GM19239 (cell line): ENCODE measurements at regions not wholly inside any gene's neighbourhood (a gene's known extent, or its start where the extent isn't known, plus 50 kb on each side); places are given as distances from the start of the nearest gene placed in this dataset.
"Not testable (repeated sequence)": the region's sequence is repeated elsewhere in the genome, so short reads cannot be mapped to it uniquely, and the experiment has no call there.

ENCODE experiments used
- DNase-seq: peaks from one replicate; pipeline ENCODE4 v3.0.0; 2011; ENCODE audit warnings: low spot score; ENCODE audit not compliant: insufficient read length
- FAIRE-seq: peaks from 2 replicates; lab custom pipeline; 2011; peaks lifted over from hg19 to GRCh38; lab: Jason Lieb, UNC

GRCh38 chr4:160652790-160653189 is 1511.0 kb downstream of the FSTL5 start:
- DNase-seq (no peak), FAIRE-seq (no peak)

- FAIRE-seq (no peak), DNase-seq (no peak)
Observed at GRCh38 chr4:160675550-160675949, 1488.2 kb downstream of the FSTL5 start.

GRCh38 chr4:160685729-160686128 is 1478.1 kb downstream of the FSTL5 start:
- DNase-seq (no peak), FAIRE-seq (no peak)

DNA sequence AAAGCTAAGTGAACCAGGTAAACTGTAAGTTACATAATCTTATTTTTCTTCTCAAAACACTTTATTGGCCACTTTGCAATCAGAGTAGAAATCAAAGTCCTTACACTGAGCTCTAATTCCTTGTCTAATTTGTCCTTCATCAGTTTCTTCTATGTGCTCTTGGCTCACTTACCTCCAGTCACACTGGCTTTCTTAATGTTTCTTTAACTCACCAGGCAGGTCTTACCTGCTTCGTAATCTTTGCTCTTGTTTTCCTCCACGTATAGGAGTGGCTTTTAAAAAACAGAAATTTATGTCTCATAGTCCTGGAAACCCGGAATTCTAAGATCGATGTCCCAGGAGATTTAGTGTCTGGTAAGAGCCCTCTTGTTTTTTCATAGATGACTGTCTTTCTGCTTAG is 1462.1 kb downstream of the FSTL5 start:
- no peak for FAIRE-seq

DNA sequence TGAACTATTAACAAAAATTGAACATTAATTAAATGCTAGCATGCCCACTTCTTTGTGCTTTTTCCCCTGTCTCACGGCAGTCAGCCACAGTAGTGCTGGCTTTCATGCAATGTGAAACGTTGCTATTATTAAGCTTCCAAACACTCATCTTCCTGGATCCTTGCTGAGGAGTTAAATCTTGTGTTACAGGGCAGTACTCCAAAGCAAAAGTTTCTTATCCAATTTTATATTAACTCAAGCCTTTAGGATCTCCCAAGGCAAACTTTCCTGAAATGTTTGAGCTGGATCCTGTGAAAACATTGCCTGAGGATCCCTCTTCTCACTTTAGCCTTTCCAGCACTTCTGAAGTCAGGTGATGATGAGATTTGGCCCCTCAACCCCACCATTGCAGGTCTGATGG is 1454.8 kb downstream of the FSTL5 start:
- FAIRE-seq (no peak), DNase-seq (no peak)

More for the DNA sequence above, 1462.1 kb downstream of the FSTL5 start:
- no peak for DNase-seq

DNA sequence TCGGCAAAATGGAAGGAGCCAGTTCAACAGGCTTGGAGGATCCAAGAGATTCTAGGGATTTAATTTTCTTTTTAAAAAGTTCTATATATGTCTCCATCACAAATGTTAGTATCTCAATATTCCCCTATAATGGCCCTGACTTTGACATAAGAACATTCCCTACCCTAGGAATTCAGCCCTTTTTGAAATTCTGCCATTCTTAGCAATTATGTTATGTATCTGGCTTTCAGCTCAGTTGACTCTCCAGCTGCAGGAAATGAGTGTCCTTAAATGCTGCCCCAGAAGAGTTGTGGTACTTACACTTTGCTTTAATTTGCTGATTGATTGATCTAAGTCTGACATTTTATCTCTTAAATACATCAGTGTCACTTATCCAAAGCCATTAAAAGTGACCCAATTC is 1454.3 kb downstream of the FSTL5 start:
- DNase-seq (no peak), FAIRE-seq (no peak)

GRCh38 chr4:160716551-160716950 is 1447.2 kb downstream of the FSTL5 start:
- FAIRE-seq (no peak), DNase-seq (no peak)

- FAIRE-seq (no peak), DNase-seq (no peak)
Observed at GRCh38 chr4:160717848-160718247, 1446.0 kb downstream of the FSTL5 start.

GRCh38 chr4:160724063-160724462 is 1439.7 kb downstream of the FSTL5 start:
- DNase-seq (no peak), FAIRE-seq (no peak)

GRCh38 chr4:160745126-160745525 is 1418.7 kb downstream of the FSTL5 start:
- DNase-seq (no peak), FAIRE-seq (no peak)

DNA sequence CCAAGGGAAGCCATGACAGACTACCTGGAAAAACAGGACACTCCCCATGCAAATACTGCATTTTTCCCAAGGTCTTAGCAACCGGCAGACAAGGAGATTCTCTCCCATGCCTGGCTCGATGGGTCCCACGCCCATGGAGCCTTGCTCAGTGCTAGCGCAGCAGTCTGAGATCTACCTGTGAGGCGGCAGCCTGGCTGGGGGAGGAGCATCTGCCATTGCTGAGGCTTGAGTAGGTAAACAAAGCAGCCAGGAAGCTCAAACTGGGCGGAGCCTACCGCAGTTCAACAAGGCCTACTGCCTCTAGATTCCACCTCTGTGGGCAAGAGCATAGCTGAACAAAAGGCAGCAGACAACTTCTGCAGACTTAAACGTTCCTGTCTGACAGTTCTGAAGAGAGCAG is 1417.2 kb downstream of the FSTL5 start:
- FAIRE-seq, DNase-seq: not testable (repeated sequence)

GRCh38 chr4:160772668-160773067 is 1391.1 kb downstream of the FSTL5 start:
- FAIRE-seq (no peak), DNase-seq (no peak)

GRCh38 chr4:160795216-160795615 is 1368.6 kb downstream of the FSTL5 start:
- no peak for DNase-seq

DNA sequence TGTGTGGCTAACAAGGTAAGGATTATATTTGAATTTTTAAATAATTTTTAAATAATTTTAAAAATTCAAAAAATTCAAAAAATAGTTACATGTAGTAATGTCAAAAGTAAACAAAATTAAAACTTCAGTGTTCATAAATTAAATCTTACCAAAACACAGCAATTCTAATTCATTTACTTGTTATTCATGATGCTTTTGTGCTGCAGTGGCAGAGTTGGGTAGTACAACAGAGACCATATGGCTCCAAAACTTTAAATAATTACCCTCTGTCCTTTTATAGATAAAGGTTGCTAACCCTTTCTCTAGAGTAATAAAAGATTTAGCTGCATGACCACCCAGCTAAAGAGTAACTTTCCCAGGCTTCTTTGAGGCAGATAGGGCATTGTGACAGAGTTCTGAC is 1355.6 kb downstream of the FSTL5 start:
- no peak for FAIRE-seq

More at GRCh38 chr4:160795216-160795615, 1368.6 kb downstream of the FSTL5 start:
- FAIRE-seq, result no peak

GRCh38 chr4:160809576-160809975 is 1354.2 kb downstream of the FSTL5 start:
- no peak for DNase-seq
- FAIRE-seq, result no peak

More for the DNA sequence above, 1355.6 kb downstream of the FSTL5 start:
- DNase-seq, result no peak

- DNase-seq (no peak), FAIRE-seq (no peak)
Observed at GRCh38 chr4:160810424-160810823, 1353.4 kb downstream of the FSTL5 start.

DNA sequence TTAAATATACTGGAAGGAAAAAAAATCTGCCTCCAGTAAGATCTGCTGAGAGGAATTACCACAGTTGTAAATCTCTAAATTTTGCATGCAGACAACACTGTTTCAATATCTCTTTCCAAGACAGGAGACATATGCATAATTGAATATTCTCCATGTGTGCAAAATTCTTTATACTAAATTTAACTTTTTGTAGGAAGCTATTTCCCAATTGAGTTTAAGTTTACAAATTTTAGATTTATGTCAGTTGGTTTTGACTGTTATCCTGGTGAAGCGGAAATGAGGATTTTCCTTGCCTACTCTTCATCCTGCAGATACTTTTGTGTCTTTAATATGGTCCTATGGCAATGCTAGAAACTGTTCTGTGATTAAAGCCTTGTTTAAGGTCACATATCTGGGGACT is 1352.9 kb downstream of the FSTL5 start:
- FAIRE-seq, result no peak
- no peak for DNase-seq

DNA sequence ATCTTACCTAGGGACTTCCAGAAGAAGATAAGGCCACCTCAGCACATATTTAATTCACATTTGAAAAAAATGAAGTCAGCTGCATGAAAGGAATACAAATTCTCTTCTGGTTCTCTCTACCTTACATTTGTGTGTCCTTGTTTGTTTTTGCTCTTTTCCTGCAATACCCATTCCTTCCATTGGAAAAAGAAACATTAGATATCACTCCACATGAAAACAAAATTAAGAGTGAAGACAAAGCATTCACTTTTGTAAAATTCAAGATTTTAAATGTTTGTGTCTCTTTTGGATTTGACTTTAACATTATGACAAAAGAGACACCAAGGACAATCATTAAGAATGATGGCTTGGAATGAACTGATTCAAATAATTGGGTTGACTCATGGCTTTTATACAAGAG is 1351.8 kb downstream of the FSTL5 start:
- no peak for DNase-seq
- no peak for FAIRE-seq

DNA sequence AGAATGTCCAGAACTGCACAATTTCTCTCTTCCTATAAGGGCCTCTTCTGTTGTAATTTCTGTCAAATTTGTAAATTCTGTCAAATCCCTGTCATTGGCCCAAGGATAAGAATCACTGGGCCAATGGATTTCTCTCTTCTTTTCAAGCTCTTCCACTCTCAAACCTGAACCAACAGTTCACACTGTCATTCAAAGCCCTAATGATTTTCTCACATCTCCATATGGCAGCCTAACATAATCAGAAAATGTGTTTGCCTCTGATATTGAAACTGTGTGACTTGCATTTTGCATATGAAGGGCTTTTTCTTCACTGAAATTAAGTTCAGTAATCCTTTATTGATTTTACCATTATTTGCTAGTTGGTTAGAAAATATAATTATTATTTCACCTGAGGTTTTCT is 1349.1 kb downstream of the FSTL5 start:
- DNase-seq, result no peak

DNA sequence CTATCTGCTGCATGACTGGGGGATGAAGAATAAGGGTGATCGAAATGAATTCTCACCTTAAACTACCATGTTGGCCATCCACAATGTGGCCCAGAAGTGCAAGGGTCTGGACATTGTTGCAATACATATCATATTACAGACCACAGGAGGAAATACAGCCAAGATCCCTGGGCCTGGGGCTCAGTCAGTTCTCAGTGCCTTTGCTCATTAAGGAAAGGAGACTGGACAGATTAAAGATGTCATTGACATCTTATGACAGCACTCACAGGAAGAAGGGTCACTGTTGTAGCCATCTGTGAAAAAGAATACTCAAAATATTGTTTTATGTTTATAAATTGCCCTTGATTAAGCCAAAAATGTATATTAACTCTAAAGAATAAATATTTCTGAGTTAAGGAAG is 1345.2 kb downstream of the FSTL5 start:
- no peak for DNase-seq
- no peak for FAIRE-seq

More for the DNA sequence above, 1349.1 kb downstream of the FSTL5 start:
- FAIRE-seq, result no peak

DNA sequence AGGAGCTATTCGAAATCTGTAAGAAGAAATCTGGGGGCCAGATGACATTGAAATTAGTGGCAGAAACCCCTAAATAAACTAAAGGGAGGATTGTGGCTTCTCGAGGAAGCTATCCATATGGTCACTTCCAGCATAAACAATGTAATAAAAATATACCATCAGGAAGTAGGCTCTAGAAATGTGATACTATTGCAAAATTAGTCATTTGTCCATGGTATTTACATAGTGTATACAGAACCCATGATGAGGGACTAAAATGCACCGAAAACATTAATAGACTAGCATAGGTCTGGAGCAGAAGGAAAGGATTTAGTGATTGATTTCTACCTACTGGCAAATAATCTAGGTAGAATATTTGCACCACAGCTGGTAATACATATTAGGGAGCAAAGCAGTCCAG is 1344.0 kb downstream of the FSTL5 start:
- FAIRE-seq (no peak), DNase-seq (no peak)

GRCh38 chr4:160824481-160824880 is 1339.3 kb downstream of the FSTL5 start:
- FAIRE-seq (no peak), DNase-seq (no peak)
